Ovary (tissue), 7 donors: ENCODE measurements at regions not wholly inside any gene's neighbourhood (a gene's known extent, or its start where the extent isn't known, plus 50 kb on each side); places are given as distances from the start of the nearest gene placed in this dataset.

Experiments
- DNase-seq, 5 donors: peaks; one replicate each; pipeline ENCODE4 v3.0.0-alpha.2; 2019 to 2020
- H3K27ac ChIP-seq, 2 donors: fragments of 200-600 bp; one replicate each; pipeline versions ENCODE4 v1.5.1 to v1.8.0; 2019 to 2022
- H3K27me3 ChIP-seq: fragments of 200-600 bp; one replicate; pipeline ENCODE4 v1.8.0; 2022
- H3K36me3 ChIP-seq: fragments of 200-600 bp; sonication (generic); one replicate; pipeline ENCODE4 v1.5.1; 2019
- H3K4me1 ChIP-seq: one replicate; pipeline ENCODE4 v1.8.1; 2013; ENCODE audit warnings: mild to moderate bottlenecking, moderate library complexity; ENCODE audit not compliant: insufficient read depth
- H3K4me3 ChIP-seq: fragments of 200-600 bp; sonication (generic); one replicate; pipeline ENCODE4 v1.5.1; 2017
- H3K9me3 ChIP-seq, 2 donors: fragments of 200-600 bp in 1 of 2; sonication (generic) in 1 of 2; one replicate each; pipeline versions ENCODE4 v1.5.1 to v1.8.1; 2013 to 2019; ENCODE audit warnings: mild to moderate bottlenecking in 1 of 2, moderate library complexity in 1 of 2
- CTCF ChIP-seq, 3 donors: fragments of 450-650 bp in 2 of 3; fragments of 200-600 bp in 1 of 3; IDR thresholded peaks; one replicate each; pipeline versions ENCODE4 v1.5.1 to v1.8.0; 2016 to 2022; ENCODE audit warnings: antibody characterized with exemption in 3 of 3, mild to moderate bottlenecking in 1 of 3
- EP300 ChIP-seq: sonication (generic); formaldehyde crosslinking; IDR thresholded peaks from one replicate; pipeline ENCODE4 v1.6.1; 2017; ENCODE audit warnings: antibody characterized with exemption
- POLR2A ChIP-seq: fragments of 450-650 bp; IDR thresholded peaks from one replicate; pipeline ENCODE4 v1.6.1; 2017; ENCODE audit warnings: antibody characterized with exemption, mild to moderate bottlenecking, moderate library complexity
- WGBS, 3 donors: extraction: QIAGEN DNeasy Blood & Tissue Kit in 1 of 3; methylation state at CpG; one replicate each; pipeline versions ENCODE4 v1.1.5 to v1.1.7; 2013 to 2017; 5-methylcytosine and 5-hydroxymethylcytosine counted together
- intact Hi-C, 4 donors: fragments of 100-400 bp; cut with DNase I; formaldehyde crosslinking; loops; one replicate each; pipeline versions ENCODE4 v1.11.0 to v1.15.1; 2022 to 2023
- donor health status: DM: no; HTN: no; CAD: no; lungs with moderate emphysema.
- donor health status: DM: no; HTN: no; CAD: no.
- donor health status: Bipolar disorder and iron deficiency.
- donor health status: DM: no; HTN: no; CAD: no.
- donor health status: DM: yes; HTN: yes; CAD: no.

DNA sequence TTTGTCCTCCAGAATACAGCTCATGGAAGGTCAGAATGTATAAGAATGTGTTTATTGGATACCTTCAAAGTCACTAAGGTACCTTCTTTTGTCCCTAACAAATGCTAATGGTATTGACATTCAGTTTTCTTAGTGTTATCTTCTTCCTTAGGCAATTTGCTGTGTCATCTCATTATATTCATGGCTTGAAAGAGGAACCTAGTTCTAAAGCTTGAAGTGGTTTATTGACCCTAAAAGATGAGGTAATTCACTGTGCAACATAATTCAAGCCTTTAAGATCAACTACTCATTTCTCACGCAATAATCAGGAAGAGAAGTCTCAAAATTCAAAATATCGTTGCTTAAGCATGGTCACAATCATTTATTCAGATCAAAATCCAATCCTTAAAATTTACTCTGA is 342.7 kb upstream of the RIOK2 start:
- TF ChIP-seq POLR2A (no peak), CTCF (IDR thresholded peaks at IDR 0.05) (no peak), EP300 (no peak)
- Histone ChIP-seq H3K4me1 (no peaks in the 10 kb centered on the region), H3K4me3 (no peak overlapping the region), H3K9me3 (no peaks in the 10 kb centered on the region), H3K27ac (no peak overlapping the region), H3K36me3 (no peaks in the 10 kb centered on the region), H3K27me3 (no peaks in the 10 kb centered on the region)
- no peak for DNase-seq
- intact Hi-C loops = no loop called here
- WGBS, 3 donors = 89 to 94% (median 92%) methylated on average over 2 of the region's 2 CpGs

DNA sequence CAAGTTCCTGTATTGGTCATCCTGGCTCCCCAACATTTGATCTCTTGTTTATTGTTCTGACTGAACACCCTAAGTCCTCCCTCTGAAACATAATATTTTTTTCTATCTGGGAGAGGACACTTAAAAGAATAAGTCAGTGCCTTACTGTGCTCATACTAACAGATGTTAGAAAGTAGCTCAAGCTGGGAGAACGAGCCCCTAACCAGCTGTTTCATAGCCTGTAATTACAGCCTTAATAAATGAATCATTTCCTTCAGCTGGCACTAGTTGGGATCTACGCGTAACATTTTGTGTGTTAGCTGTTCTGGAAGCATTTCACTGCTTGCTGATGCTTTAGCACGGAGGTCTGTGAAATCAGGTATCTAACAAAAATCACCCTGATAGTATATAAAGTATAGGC is 345.9 kb upstream of the RIOK2 start:
- Histone ChIP-seq H3K9me3 (no peaks in the 10 kb centered on the region), H3K27me3 (no peaks in the 10 kb centered on the region), H3K4me1 (no peaks in the 10 kb centered on the region), H3K4me3 (no peak overlapping the region), H3K27ac (no peak overlapping the region), H3K36me3 (no peaks in the 10 kb centered on the region)
- intact Hi-C loops = no loop called here
- TF ChIP-seq CTCF (IDR thresholded peaks at IDR 0.05) (no peak), EP300 (no peak), POLR2A (no peak)
- WGBS, 3 donors = 5 to 6% (median 6%) methylated on average over 4 of the region's 4 CpGs
- DNase-seq = no peak

- intact Hi-C loops = no loop called here
- no peaks in the 10 kb centered on the region for H3K27me3 ChIP-seq
- H3K27ac ChIP-seq = no peak overlapping the region
- no peaks in the 10 kb centered on the region for H3K36me3 ChIP-seq
- no peak overlapping the region for H3K4me3 ChIP-seq
- H3K4me1 ChIP-seq = no peaks in the 10 kb centered on the region
- WGBS, 3 donors = 32 to 40% (median 33%) methylated on average over 4 of the region's 4 CpGs
- TF ChIP-seq EP300 (no peak), CTCF (IDR thresholded peaks at IDR 0.05) (no peak), POLR2A (no peak)
- H3K9me3 ChIP-seq = no peaks in the 10 kb centered on the region
- DNase-seq = no peak
Observed at GRCh38 chr5:97529354-97529985, 346.4 kb upstream of the RIOK2 start.

GRCh38 chr5:97531549-97531948 is 348.5 kb upstream of the RIOK2 start:
- Histone ChIP-seq H3K27me3 (no peaks in the 10 kb centered on the region), H3K4me3 (no peak overlapping the region), H3K4me1 (no peaks in the 10 kb centered on the region), H3K36me3 (no peaks in the 10 kb centered on the region), H3K9me3 (no peaks in the 10 kb centered on the region), H3K27ac (no peak overlapping the region)
- 82 to 98% (median 96%) methylated on average over 2 of the region's 2 CpGs for WGBS, 3 donors
- TF ChIP-seq EP300 (no peak), POLR2A (no peak), CTCF (IDR thresholded peaks at IDR 0.05) (no peak)
- intact Hi-C loops = loop anchor here in 2 of 4 donors (10.0 kb wide), 2 partner anchors 297 to 307 kb away; no protein-coding TSS in a partner anchor
- DNase-seq = no peak
